Gastrocnemius medialis (tissue), 4 donors: ENCODE measurements at regions not wholly inside any gene's neighbourhood (a gene's known extent, or its start where the extent isn't known, plus 50 kb on each side); places are given as distances from the start of the nearest gene placed in this dataset.

Source experiments
- POLR2A ChIP-seq, 2 donors: fragments of 450-650 bp; IDR thresholded peaks; one replicate each; pipeline ENCODE4 v1.6.1; 2017; ENCODE audit warnings: antibody characterized with exemption in 2 of 2, mild to moderate bottlenecking in 2 of 2, moderate library complexity in 2 of 2
- TF ChIP-seq, protein P1 (sequence below), 5 experiments: fragments of 450-650 bp in 3 of 5; fragments of 200-600 bp in 2 of 5; sonication (generic) in 2 of 5; IDR thresholded peaks in 4 of 5; conservative IDR thresholded peaks in 1 of 5; 1 replicate in 4 of 5; 2 replicates in 1 of 5; pipeline ENCODE4 v1.5.1; 2016 to 2019; ENCODE audit warnings: antibody characterized with exemption in 5 of 5, mild to moderate bottlenecking in 3 of 5, moderate library complexity in 3 of 5

DNA sequence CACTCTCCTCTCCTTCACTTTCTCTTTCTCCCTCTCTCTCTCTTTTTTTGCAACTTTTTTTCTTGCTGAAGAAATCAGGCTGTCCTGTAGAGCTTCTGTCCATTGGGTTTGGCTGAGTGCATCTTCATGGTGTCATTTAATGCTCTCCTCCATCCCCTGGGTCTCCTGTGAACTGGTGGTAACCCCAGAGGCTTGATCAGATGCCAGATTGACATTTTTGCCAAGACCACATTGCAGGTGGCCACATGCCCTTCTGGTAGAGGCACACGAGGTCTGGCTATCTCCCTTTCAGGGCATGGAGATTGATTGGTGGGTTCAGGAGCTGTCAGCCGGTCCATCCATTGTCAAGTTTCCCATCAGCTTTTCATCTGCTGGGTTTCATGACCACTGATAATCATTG lies 188.3 kb upstream of the MYL2 start:
- TF ChIP-seq, protein P1, sequence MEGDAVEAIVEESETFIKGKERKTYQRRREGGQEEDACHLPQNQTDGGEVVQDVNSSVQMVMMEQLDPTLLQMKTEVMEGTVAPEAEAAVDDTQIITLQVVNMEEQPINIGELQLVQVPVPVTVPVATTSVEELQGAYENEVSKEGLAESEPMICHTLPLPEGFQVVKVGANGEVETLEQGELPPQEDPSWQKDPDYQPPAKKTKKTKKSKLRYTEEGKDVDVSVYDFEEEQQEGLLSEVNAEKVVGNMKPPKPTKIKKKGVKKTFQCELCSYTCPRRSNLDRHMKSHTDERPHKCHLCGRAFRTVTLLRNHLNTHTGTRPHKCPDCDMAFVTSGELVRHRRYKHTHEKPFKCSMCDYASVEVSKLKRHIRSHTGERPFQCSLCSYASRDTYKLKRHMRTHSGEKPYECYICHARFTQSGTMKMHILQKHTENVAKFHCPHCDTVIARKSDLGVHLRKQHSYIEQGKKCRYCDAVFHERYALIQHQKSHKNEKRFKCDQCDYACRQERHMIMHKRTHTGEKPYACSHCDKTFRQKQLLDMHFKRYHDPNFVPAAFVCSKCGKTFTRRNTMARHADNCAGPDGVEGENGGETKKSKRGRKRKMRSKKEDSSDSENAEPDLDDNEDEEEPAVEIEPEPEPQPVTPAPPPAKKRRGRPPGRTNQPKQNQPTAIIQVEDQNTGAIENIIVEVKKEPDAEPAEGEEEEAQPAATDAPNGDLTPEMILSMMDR (IDR thresholded peaks at IDR 0.05 in 4 of 5, conservative IDR thresholded peaks at IDR 0.05 in 1 of 5), result no peak
- TF ChIP-seq POLR2A (IDR thresholded peaks at IDR 0.05), result no peak
